Myocyte (in vitro differentiated cells): ENCODE measurements at regions not wholly inside any gene's neighbourhood (a gene's known extent, or its start where the extent isn't known, plus 50 kb on each side); places are given as distances from the start of the nearest gene placed in this dataset.

Source experiments
- DNase-seq: peaks from one replicate; pipeline ENCODE4 v3.0.0-alpha.2; 2012; ENCODE audit warnings: low read depth

- DNase-seq, result no peak
These were observed 201.2 kb downstream of the MYCN start for GRCh38 chr2:16141641-16141921.

GRCh38 chr2:16140771-16141640 is 200.7 kb downstream of the MYCN start:
- DNase-seq, result no peak

- no peak for DNase-seq
These were observed 199.6 kb downstream of the MYCN start for GRCh38 chr2:16139663-16140615.

GRCh38 chr2:16138811-16139662 is 198.7 kb downstream of the MYCN start:
- DNase-seq, result no peak

GRCh38 chr2:16137080-16137755 is 196.9 kb downstream of the MYCN start:
- DNase-seq, result no peak

- DNase-seq, result no peak
These were observed 196.2 kb downstream of the MYCN start for GRCh38 chr2:16136461-16137035.

GRCh38 chr2:16135913-16136310 is 195.6 kb downstream of the MYCN start:
- DNase-seq, result no peak

- no peak for DNase-seq
These were observed 195.0 kb downstream of the MYCN start for GRCh38 chr2:16135196-16135912.

GRCh38 chr2:16134436-16135165 is 194.3 kb downstream of the MYCN start:
- no peak for DNase-seq

- DNase-seq, result no peak
These were observed 190.6 kb downstream of the MYCN start for GRCh38 chr2:16130906-16131400.

- DNase-seq, result no peak
These were observed 190.2 kb downstream of the MYCN start for GRCh38 chr2:16130541-16130880.

GRCh38 chr2:16129716-16130540 is 189.6 kb downstream of the MYCN start:
- DNase-seq, result no peak

GRCh38 chr2:16128746-16129610 is 188.6 kb downstream of the MYCN start:
- no peak for DNase-seq

GRCh38 chr2:16127958-16128357 is 187.6 kb downstream of the MYCN start:
- no peak for DNase-seq

- no peak for DNase-seq
These were observed 187.1 kb downstream of the MYCN start for GRCh38 chr2:16127276-16127940.

- no peak for DNase-seq
These were observed 186.3 kb downstream of the MYCN start for GRCh38 chr2:16126517-16127275.
